HCT116 (cell line): ENCODE measurements at regions not wholly inside any gene's neighbourhood (a gene's known extent, or its start where the extent isn't known, plus 50 kb on each side); places are given as distances from the start of the nearest gene placed in this dataset.

Experiments used
- ATAC-seq: fragments of 200-7000 bp; cut with Tn5 transposase; 2 replicates; pipeline ENCODE4 v1.9.1; 2020; ENCODE audit warnings: mild to moderate bottlenecking, moderate library complexity
- BruUV-seq: library from RNA; stranded (reverse); fragments of 400-500 nt; replicated peaks from 2 replicates; lab custom pipeline; 2021; lab: Mats Ljungman, UMichigan
- CTCF ChIA-PET: fragments of 300-600 bp; sonication (Branson Sonifier 250); formaldehyde crosslinking; loops from one replicate; lab custom pipeline; 2021; ENCODE audit warnings: antibody characterized with exemption; lab: Charles Lee
- POLR2A ChIA-PET: fragments of 300-600, 350-600 bp; sonication (Branson Sonifier 250); formaldehyde crosslinking; loops from one replicate; lab custom pipeline; 2021; ENCODE audit warnings: antibody characterized with exemption; lab: Charles Lee
- RAD21 ChIA-PET, 2 experiments: fragments of 300-600 bp; sonication (Branson Sonifier 250); formaldehyde crosslinking; loops; one replicate each; lab custom pipeline; 2023; ENCODE audit warnings: low total read pairs in 2 of 2; ENCODE audit not compliant: uncharacterized antibody in 2 of 2, unreplicated experiment in 2 of 2, low non-redundant PET in 1 of 2; lab: Charles Lee
- DNase-seq: peaks from one replicate; pipeline ENCODE4 v3.0.0-alpha.2; 2010; ENCODE audit warnings: low read depth, low spot score
- H2AFZ ChIP-seq: fragments of 200-600 bp; shearing (Covaris generic), sonication (generic); 2 replicates; pipeline ENCODE4 v1.6.1; 2017; ENCODE audit warnings: low read depth, mixed run types, mixed read lengths, antibody characterized with exemption, low read length; ENCODE audit not compliant: poor library complexity, severe bottlenecking
- H3K27ac ChIP-seq: 2 replicates; pipeline ENCODE4 v1.5.1; 2012; ENCODE audit warnings: low read depth, low read length
- H3K27me3 ChIP-seq: fragments of 200-600 bp; sonication (generic); 2 replicates; pipeline ENCODE4 v1.6.1; 2016; ENCODE audit warnings: mixed run types, low read length, mixed read lengths; ENCODE audit not compliant: insufficient read depth
- H3K36me3 ChIP-seq, 2 experiments: fragments of 200-500 bp in 1 of 2; fragments of 200-600 bp in 1 of 2; sonication (Bioruptor generic) in 1 of 2; sonication (generic) in 1 of 2; 2 replicates each; pipeline versions ENCODE4 v1.5.1 to v1.6.1; 2014 to 2016; ENCODE audit warnings: low read length in 2 of 2, inconsistent platforms in 1 of 2, mixed read lengths in 1 of 2, mixed run types in 1 of 2; ENCODE audit not compliant: insufficient read depth in 2 of 2, control insufficient read depth in 1 of 2
- H3K4me1 ChIP-seq, 2 experiments: fragments of 200-600 bp in 1 of 2; sonication (generic) in 1 of 2; 2 replicates each; pipeline versions ENCODE4 v1.5.1 to v1.6.1; 2012 to 2017; ENCODE audit warnings: low read length in 2 of 2, inconsistent platforms in 1 of 2, mild to moderate bottlenecking in 1 of 2, mixed read lengths in 1 of 2, mixed run types in 1 of 2, moderate library complexity in 1 of 2; ENCODE audit not compliant: insufficient read depth in 2 of 2, control insufficient read depth in 1 of 2
- H3K4me2 ChIP-seq: fragments of 200-600 bp; sonication (generic); 2 replicates; pipeline ENCODE4 v1.6.1; 2017; ENCODE audit warnings: mixed run types, low read length, mixed read lengths
- H3K4me3 ChIP-seq, 2 experiments: fragments of 200-600 bp in 1 of 2; sonication (generic) in 1 of 2; replicated peaks in 1 of 2; 2 replicates each; pipeline ENCODE4 v1.5.1; 2011 to 2016; ENCODE audit warnings: low read length in 2 of 2, control low read depth in 1 of 2, low read depth in 1 of 2, mild to moderate bottlenecking in 1 of 2, mixed read lengths in 1 of 2, mixed run types in 1 of 2
- H3K79me2 ChIP-seq: fragments of 200-600 bp; sonication (generic); 2 replicates; pipeline ENCODE4 v1.6.1; 2017; ENCODE audit warnings: mild to moderate bottlenecking, mixed run types, low read length, moderate library complexity, mixed read lengths; ENCODE audit not compliant: insufficient read depth
- H3K9ac ChIP-seq: fragments of 200-600 bp; sonication (generic); 2 replicates; pipeline ENCODE4 v1.6.1; 2016; ENCODE audit warnings: low read length, mixed read lengths
- H3K9me2 ChIP-seq: fragments of 200-600 bp; sonication (generic), shearing (Covaris generic); 2 replicates; pipeline ENCODE4 v1.6.1; 2017; ENCODE audit warnings: mixed run types, mild to moderate bottlenecking, moderate library complexity; ENCODE audit not compliant: insufficient read depth
- H3K9me3 ChIP-seq, 2 experiments: fragments of 200-500 bp in 1 of 2; fragments of 200-600 bp in 1 of 2; sonication (Bioruptor generic) in 1 of 2; sonication (generic) in 1 of 2; 2 replicates each; pipeline ENCODE4 v1.6.1; 2014 to 2017; ENCODE audit warnings: low read length in 2 of 2, mixed read lengths in 2 of 2, inconsistent platforms in 1 of 2, low read depth in 1 of 2, mild to moderate bottlenecking in 1 of 2, mixed run types in 1 of 2, moderate library complexity in 1 of 2; ENCODE audit not compliant: control insufficient read depth in 1 of 2, insufficient read depth in 1 of 2
- H4K20me1 ChIP-seq: fragments of 200-600 bp; sonication (generic), shearing (Covaris generic); 2 replicates; pipeline ENCODE4 v1.6.1; 2017; ENCODE audit warnings: mixed run types, mild to moderate bottlenecking, moderate library complexity; ENCODE audit not compliant: insufficient read depth
- CBX3 ChIP-seq: IDR thresholded peaks from 2 replicates; pipeline ENCODE4 v1.6.1; 2012; ENCODE audit warnings: low read depth
- CEBPB ChIP-seq: IDR thresholded peaks from 2 replicates; pipeline ENCODE4 v1.6.1; 2012; ENCODE audit warnings: low read depth
- EGR1 ChIP-seq: IDR thresholded peaks from 2 replicates; pipeline ENCODE4 v1.6.1; 2012; ENCODE audit warnings: low read depth
- ELF1 ChIP-seq: IDR thresholded peaks from 2 replicates; pipeline ENCODE4 v1.6.1; 2012; ENCODE audit warnings: low read depth, borderline replicate concordance
- EZH2 ChIP-seq: fragments of 200-600 bp; sonication (generic); IDR thresholded peaks from 2 replicates; pipeline ENCODE4 v1.6.1; 2017; ENCODE audit warnings: antibody characterized with exemption, mixed run types
- EZH2phosphoT487 ChIP-seq: fragments of 200-600 bp; IDR thresholded peaks from 2 replicates; pipeline ENCODE4 v1.6.1; 2018; ENCODE audit warnings: antibody characterized with exemption, borderline replicate concordance
- FOSL1 ChIP-seq: IDR thresholded peaks from 2 replicates; pipeline ENCODE4 v1.6.1; 2012; ENCODE audit warnings: low read depth
- JUND ChIP-seq: IDR thresholded peaks from 2 replicates; pipeline ENCODE4 v1.6.1; 2012
- POLR2A ChIP-seq: IDR thresholded peaks from 2 replicates; pipeline ENCODE4 v1.7.0; 2011; ENCODE audit warnings: borderline replicate concordance; ENCODE audit not compliant: insufficient read depth, insufficient read length; ENCODE audit errors: extremely low read depth
- POLR2AphosphoS5 ChIP-seq: IDR thresholded peaks from 2 replicates; pipeline ENCODE4 v1.6.1; 2011; ENCODE audit warnings: mild to moderate bottlenecking, low read depth, low read length, moderate library complexity
- RAD21 ChIP-seq: IDR thresholded peaks from 2 replicates; pipeline ENCODE4 v1.6.1; 2012; ENCODE audit warnings: low read depth, mild to moderate bottlenecking
- SP1 ChIP-seq: IDR thresholded peaks from 2 replicates; pipeline ENCODE4 v1.6.1; 2012; ENCODE audit warnings: low read depth
- SRF ChIP-seq: IDR thresholded peaks from 2 replicates; pipeline ENCODE4 v1.6.1; 2012; ENCODE audit warnings: low read depth
- TCF7L2 ChIP-seq: IDR thresholded peaks from 2 replicates; pipeline ENCODE4 v1.7.0; 2011; ENCODE audit warnings: borderline replicate concordance, inconsistent platforms; ENCODE audit not compliant: insufficient read depth, insufficient read length; ENCODE audit errors: extremely low read depth
- ZFX ChIP-seq: fragments of 450-650 bp; IDR thresholded peaks from 2 replicates; pipeline ENCODE4 v1.6.1; 2017
- ZNF274 ChIP-seq: fragments of 200-500 bp; sonication (Bioruptor generic); IDR thresholded peaks from 2 replicates; pipeline ENCODE4 v1.6.1; 2014; ENCODE audit warnings: mild to moderate bottlenecking, low read depth, low read length, inconsistent platforms
- intact Hi-C: fragments of 100-400 bp; cut with micrococcal nuclease; formaldehyde crosslinking; loops from 2 replicates; pipeline ENCODE4 v1.10.0; 2022
- TF ChIP-seq, protein P1 (sequence below): IDR thresholded peaks from 2 replicates; pipeline ENCODE4 v1.6.1; 2012
- TF ChIP-seq, protein P2 (sequence below): IDR thresholded peaks from 2 replicates; pipeline ENCODE4 v1.6.1; 2012; ENCODE audit warnings: low read depth
- TF ChIP-seq, protein P3 (sequence below), 3 experiments: fragments of 200-600 bp in 1 of 3; sonication (generic) in 1 of 3; IDR thresholded peaks in 2 of 3; conservative IDR thresholded peaks in 1 of 3; 2 replicates each; pipeline ENCODE4 v1.5.1; 2012 to 2017; ENCODE audit warnings: low read depth in 2 of 3, low read length in 2 of 3, antibody characterized with exemption in 1 of 3, borderline replicate concordance in 1 of 3, control low read depth in 1 of 3, mild to moderate bottlenecking in 1 of 3, mixed read lengths in 1 of 3, mixed run types in 1 of 3, moderate library complexity in 1 of 3; ENCODE audit not compliant: insufficient read depth in 1 of 3

DNA sequence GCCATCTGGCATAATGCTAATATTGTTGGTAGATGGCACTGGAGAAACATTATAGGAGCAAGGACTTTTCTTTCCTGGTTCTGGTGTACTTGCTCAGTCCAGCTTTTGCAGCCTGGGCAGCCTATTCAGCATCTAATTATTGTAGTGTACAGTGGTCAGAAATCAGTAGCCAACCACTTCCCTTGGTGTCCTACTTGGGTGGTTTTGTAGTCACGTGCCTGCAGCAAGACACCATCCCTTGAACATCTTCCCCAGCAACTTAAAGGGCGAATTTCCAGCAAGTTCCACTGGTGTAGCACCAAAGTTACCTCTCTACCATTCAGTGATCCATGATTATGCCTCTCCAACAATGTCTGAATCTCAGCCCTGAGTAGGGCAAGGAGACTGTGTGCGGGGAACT is 557.6 kb downstream of the SATB2 start:
- no peaks in the 10 kb centered on the region for H3K9me3 ChIP-seq
- H2AFZ ChIP-seq = no peak overlapping the region
- intact Hi-C loops = no loop called here
- ChIA-PET POLR2A (no interaction called here), RAD21 (no interaction called here), CTCF (no interaction called here)
- H3K9me2 ChIP-seq = no peaks in the 10 kb centered on the region
- no peaks in the 10 kb centered on the region for H3K27me3 ChIP-seq
- BruUV-seq = no TSS peak
- H3K9ac ChIP-seq = no peak overlapping the region
- no peaks in the 10 kb centered on the region for H3K4me1 ChIP-seq
- no peak overlapping the region for H3K27ac ChIP-seq
- no peak for ATAC-seq
- TF ChIP-seq, protein P1, sequence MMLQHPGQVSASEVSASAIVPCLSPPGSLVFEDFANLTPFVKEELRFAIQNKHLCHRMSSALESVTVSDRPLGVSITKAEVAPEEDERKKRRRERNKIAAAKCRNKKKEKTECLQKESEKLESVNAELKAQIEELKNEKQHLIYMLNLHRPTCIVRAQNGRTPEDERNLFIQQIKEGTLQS = no peak
- TF ChIP-seq EZH2 (no peak), CBX3 (no peak), SP1 (no peak), ZNF274 (no peak), RAD21 (no peak), POLR2AphosphoS5 (no peak), SRF (no peak), EZH2phosphoT487 (no peak), FOSL1 (no peak), EGR1 (no peak), ZFX (no peak), ELF1 (no peak), TCF7L2 (no peak), CEBPB (no peak), JUND (no peak), POLR2A (no peak)
- TF ChIP-seq, protein P2, sequence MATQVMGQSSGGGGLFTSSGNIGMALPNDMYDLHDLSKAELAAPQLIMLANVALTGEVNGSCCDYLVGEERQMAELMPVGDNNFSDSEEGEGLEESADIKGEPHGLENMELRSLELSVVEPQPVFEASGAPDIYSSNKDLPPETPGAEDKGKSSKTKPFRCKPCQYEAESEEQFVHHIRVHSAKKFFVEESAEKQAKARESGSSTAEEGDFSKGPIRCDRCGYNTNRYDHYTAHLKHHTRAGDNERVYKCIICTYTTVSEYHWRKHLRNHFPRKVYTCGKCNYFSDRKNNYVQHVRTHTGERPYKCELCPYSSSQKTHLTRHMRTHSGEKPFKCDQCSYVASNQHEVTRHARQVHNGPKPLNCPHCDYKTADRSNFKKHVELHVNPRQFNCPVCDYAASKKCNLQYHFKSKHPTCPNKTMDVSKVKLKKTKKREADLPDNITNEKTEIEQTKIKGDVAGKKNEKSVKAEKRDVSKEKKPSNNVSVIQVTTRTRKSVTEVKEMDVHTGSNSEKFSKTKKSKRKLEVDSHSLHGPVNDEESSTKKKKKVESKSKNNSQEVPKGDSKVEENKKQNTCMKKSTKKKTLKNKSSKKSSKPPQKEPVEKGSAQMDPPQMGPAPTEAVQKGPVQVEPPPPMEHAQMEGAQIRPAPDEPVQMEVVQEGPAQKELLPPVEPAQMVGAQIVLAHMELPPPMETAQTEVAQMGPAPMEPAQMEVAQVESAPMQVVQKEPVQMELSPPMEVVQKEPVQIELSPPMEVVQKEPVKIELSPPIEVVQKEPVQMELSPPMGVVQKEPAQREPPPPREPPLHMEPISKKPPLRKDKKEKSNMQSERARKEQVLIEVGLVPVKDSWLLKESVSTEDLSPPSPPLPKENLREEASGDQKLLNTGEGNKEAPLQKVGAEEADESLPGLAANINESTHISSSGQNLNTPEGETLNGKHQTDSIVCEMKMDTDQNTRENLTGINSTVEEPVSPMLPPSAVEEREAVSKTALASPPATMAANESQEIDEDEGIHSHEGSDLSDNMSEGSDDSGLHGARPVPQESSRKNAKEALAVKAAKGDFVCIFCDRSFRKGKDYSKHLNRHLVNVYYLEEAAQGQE = no peak
- TF ChIP-seq, protein P3, sequence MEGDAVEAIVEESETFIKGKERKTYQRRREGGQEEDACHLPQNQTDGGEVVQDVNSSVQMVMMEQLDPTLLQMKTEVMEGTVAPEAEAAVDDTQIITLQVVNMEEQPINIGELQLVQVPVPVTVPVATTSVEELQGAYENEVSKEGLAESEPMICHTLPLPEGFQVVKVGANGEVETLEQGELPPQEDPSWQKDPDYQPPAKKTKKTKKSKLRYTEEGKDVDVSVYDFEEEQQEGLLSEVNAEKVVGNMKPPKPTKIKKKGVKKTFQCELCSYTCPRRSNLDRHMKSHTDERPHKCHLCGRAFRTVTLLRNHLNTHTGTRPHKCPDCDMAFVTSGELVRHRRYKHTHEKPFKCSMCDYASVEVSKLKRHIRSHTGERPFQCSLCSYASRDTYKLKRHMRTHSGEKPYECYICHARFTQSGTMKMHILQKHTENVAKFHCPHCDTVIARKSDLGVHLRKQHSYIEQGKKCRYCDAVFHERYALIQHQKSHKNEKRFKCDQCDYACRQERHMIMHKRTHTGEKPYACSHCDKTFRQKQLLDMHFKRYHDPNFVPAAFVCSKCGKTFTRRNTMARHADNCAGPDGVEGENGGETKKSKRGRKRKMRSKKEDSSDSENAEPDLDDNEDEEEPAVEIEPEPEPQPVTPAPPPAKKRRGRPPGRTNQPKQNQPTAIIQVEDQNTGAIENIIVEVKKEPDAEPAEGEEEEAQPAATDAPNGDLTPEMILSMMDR (IDR thresholded peaks at IDR 0.05 in 2 of 3, conservative IDR thresholded peaks at IDR 0.05 in 1 of 3; ENCODE audit: borderline replicate concordance in 1 of 3, insufficient read depth in 1 of 3, low read depth in 2 of 3, low read length in 2 of 3) = no peak
- H3K36me3 ChIP-seq = no peaks in the 10 kb centered on the region
- no peak overlapping the region for H3K4me2 ChIP-seq
- no peak overlapping the region for H3K4me3 ChIP-seq
- H3K79me2 ChIP-seq = no peaks in the 10 kb centered on the region
- DNase-seq = no peak
- no peaks in the 10 kb centered on the region for H4K20me1 ChIP-seq
